Endothelial cell of umbilical vein (primary cell): ENCODE measurements at regions not wholly inside any gene's neighbourhood (a gene's known extent, or its start where the extent isn't known, plus 50 kb on each side); places are given as distances from the start of the nearest gene placed in this dataset.

Experiments
- BruUV-seq: library from RNA; stranded (reverse); fragments of 400-500 nt; replicated peaks from 2 replicates; lab custom pipeline; 2021; lab: Mats Ljungman, UMichigan
- CTCF ChIA-PET: fragments of 300-600, 350-600 bp; sonication (Branson Sonifier 250); formaldehyde crosslinking; loops from one replicate; lab custom pipeline; 2021; ENCODE audit warnings: antibody characterized with exemption, inconsistent platforms; lab: Charles Lee
- POLR2A ChIA-PET: fragments of 300-600, 350-600 bp; sonication (Branson Sonifier 250); formaldehyde crosslinking; loops from one replicate; lab custom pipeline; 2021; ENCODE audit warnings: antibody characterized with exemption, inconsistent platforms; lab: Charles Lee
- DNase-seq: peaks from one replicate; pipeline ENCODE4 v3.0.0-alpha.2; 2011; ENCODE audit warnings: low read depth, low spot score
- FAIRE-seq: peaks from 2 replicates; lab custom pipeline; 2011; peaks lifted over from hg19 to GRCh38; lab: Jason Lieb, UNC
- H2AFZ ChIP-seq: 2 replicates; pipeline ENCODE4 v1.6.0; 2012; ENCODE audit warnings: low read depth, low read length, control low read depth, inconsistent platforms
- H3K27ac ChIP-seq: 2 replicates; pipeline ENCODE4 v1.5.1; 2011; ENCODE audit warnings: low read depth, mild to moderate bottlenecking, control low read depth, low read length, moderate library complexity; ENCODE audit not compliant: insufficient read depth
- H3K27me3 ChIP-seq, 2 experiments: 2 replicates each; pipeline versions ENCODE4 v1.6.0 to v1.6.1; 2011; ENCODE audit warnings: low read length in 2 of 2, mixed read lengths in 1 of 2; ENCODE audit not compliant: control insufficient read depth in 2 of 2, insufficient read depth in 2 of 2
- H3K36me3 ChIP-seq, 2 experiments: 2 replicates in 1 of 2; 3 replicates in 1 of 2; pipeline ENCODE4 v1.5.1; 2011; ENCODE audit warnings: low read length in 2 of 2, mild to moderate bottlenecking in 1 of 2, moderate library complexity in 1 of 2; ENCODE audit not compliant: control insufficient read depth in 2 of 2, insufficient read depth in 2 of 2; ENCODE audit errors: extremely low read depth in 1 of 2
- H3K4me1 ChIP-seq: 3 replicates; pipeline ENCODE4 v1.5.1; 2011; ENCODE audit warnings: mild to moderate bottlenecking, low read length; ENCODE audit not compliant: control insufficient read depth, insufficient read depth; ENCODE audit errors: extremely low read depth
- H3K4me2 ChIP-seq: 2 replicates; pipeline ENCODE4 v1.6.1; 2011; ENCODE audit warnings: low read length, control low read depth, mixed read lengths; ENCODE audit not compliant: insufficient read depth
- H3K4me3 ChIP-seq, 3 experiments: fragments of 200-600 bp in 1 of 3; sonication (generic), shearing (Covaris generic) in 1 of 3; replicated peaks in 1 of 3; 2 replicates each; pipeline ENCODE4 v1.5.1; 2011 to 2016; ENCODE audit warnings: control low read depth in 3 of 3, low read length in 3 of 3, mild to moderate bottlenecking in 2 of 3, inconsistent platforms in 1 of 3, low read depth in 1 of 3, moderate library complexity in 1 of 3; ENCODE audit not compliant: insufficient read depth in 1 of 3
- H3K79me2 ChIP-seq: 2 replicates; pipeline ENCODE4 v1.6.0; 2012; ENCODE audit warnings: low read length, inconsistent platforms; ENCODE audit not compliant: control insufficient read depth, insufficient read depth
- H3K9ac ChIP-seq: replicated peaks from 2 replicates; pipeline ENCODE3; 2011; ENCODE audit warnings: low read length, control low read depth; ENCODE audit not compliant: insufficient read depth; ENCODE audit errors: extremely low read depth
- H3K9me1 ChIP-seq: replicated peaks from 3 replicates; pipeline ENCODE4 v1.6.0; 2011; ENCODE audit warnings: mild to moderate bottlenecking, low read length; ENCODE audit not compliant: control insufficient read depth, insufficient read depth; ENCODE audit errors: extremely low read depth
- H3K9me3 ChIP-seq: replicated peaks from 2 replicates; pipeline ENCODE4 v1.5.1; 2012; ENCODE audit warnings: low read length, inconsistent platforms; ENCODE audit not compliant: control insufficient read depth, insufficient read depth
- H4K20me1 ChIP-seq: replicated peaks from 2 replicates; pipeline ENCODE3; 2011; ENCODE audit warnings: mild to moderate bottlenecking, low read length; ENCODE audit not compliant: control insufficient read depth, insufficient read depth; ENCODE audit errors: extremely low read depth
- CTCF ChIP-seq, 2 donors: IDR thresholded peaks; 1 replicate in 1 of 2; 2 replicates in 1 of 2; pipeline ENCODE4 v1.5.1; 2011; ENCODE audit warnings: low read length in 2 of 2, mild to moderate bottlenecking in 2 of 2, moderate library complexity in 2 of 2, control low read depth in 1 of 2, inconsistent platforms in 1 of 2, low read depth in 1 of 2; ENCODE audit not compliant: insufficient read depth in 1 of 2; ENCODE audit errors: extremely low read depth in 1 of 2
- EZH2 ChIP-seq: IDR thresholded peaks from 2 replicates; pipeline ENCODE4 v1.6.1; 2012; ENCODE audit warnings: borderline replicate concordance, low read depth, mild to moderate bottlenecking, moderate library complexity, low read length, inconsistent platforms; ENCODE audit not compliant: severe bottlenecking
- FOS ChIP-seq: IDR thresholded peaks from 2 replicates; pipeline ENCODE4 v1.6.1; 2011; ENCODE audit warnings: mild to moderate bottlenecking, low read length, moderate library complexity, borderline replicate concordance; ENCODE audit not compliant: insufficient read depth
- GATA2 ChIP-seq: IDR thresholded peaks from 2 replicates; pipeline ENCODE4 v1.7.0; 2011; ENCODE audit warnings: low read depth, mild to moderate bottlenecking, moderate library complexity, mixed read lengths, low read length; ENCODE audit not compliant: insufficient read length, insufficient read depth
- JUN ChIP-seq: IDR thresholded peaks from 2 replicates; pipeline ENCODE4 v1.6.1; 2011; ENCODE audit warnings: borderline replicate concordance, low read depth; ENCODE audit not compliant: insufficient read length, insufficient read depth
- MAX ChIP-seq: IDR thresholded peaks from 2 replicates; pipeline ENCODE4 v1.6.1; 2011; ENCODE audit not compliant: insufficient read depth, insufficient read length
- MYC ChIP-seq: IDR thresholded peaks from one replicate; pipeline ENCODE4 v1.6.1; 2011; ENCODE audit warnings: mild to moderate bottlenecking, low read depth, low read length
- POLR2A ChIP-seq: IDR thresholded peaks from 2 replicates; pipeline ENCODE4 v1.6.1; 2012; ENCODE audit warnings: low read depth, mild to moderate bottlenecking, control low read depth, low read length
- POLR2AphosphoS5 ChIP-seq: IDR thresholded peaks from 2 replicates; pipeline ENCODE4 v1.6.1; 2012; ENCODE audit warnings: low read depth, mild to moderate bottlenecking, control low read depth, low read length, moderate library complexity; ENCODE audit not compliant: insufficient read depth
- dilution Hi-C: fragments of 300-500 bp; cut with MboI; formaldehyde crosslinking; loops from one replicate; pipeline ENCODE4 v1.15.0; 2019; ENCODE audit warnings: low sequenced_read_pairs; ENCODE audit not compliant: extremely low pct_ligation_motif_present
- intact Hi-C: fragments of 100-400 bp; cut with micrococcal nuclease; formaldehyde crosslinking; loops from one replicate; pipeline ENCODE4 v1.10.0; 2022

DNA sequence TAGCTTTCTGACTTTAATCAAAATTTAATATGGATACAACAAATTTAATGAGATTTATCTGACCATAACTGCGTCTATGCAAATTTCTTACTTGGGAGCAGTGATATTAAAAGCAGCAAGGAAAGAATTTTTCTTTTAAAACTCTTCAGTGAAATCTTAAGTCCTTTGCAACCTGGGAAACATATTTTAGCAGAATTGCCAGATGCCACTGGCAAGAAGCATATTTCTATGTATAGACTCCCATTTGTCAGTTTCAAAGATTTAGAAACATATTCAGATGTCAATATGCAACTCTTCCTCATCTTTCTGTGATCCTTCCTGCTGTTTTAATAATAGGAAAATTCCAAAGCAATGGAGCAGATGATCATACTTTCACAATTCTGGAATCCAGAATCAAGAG, 911.3 kb downstream of the LUZP2 start:
- no peaks in the 10 kb centered on the region for H3K9me1 ChIP-seq
- POLR2A ChIA-PET: no interaction called here
- no peak for TF ChIP-seq MAX
- H3K4me3 ChIP-seq: no peak overlapping the region
- H3K4me2 ChIP-seq: no peak overlapping the region
- H3K9ac ChIP-seq: no peak overlapping the region
- no peak overlapping the region for H2AFZ ChIP-seq
- no TSS peak for BruUV-seq
- no peaks in the 10 kb centered on the region for H3K27me3 ChIP-seq
- H3K27ac ChIP-seq: no peak overlapping the region
- DNase-seq (no peak), FAIRE-seq (no peak)
- intact Hi-C loops: no loop called here
- CTCF ChIA-PET: no interaction called here
- H3K79me2 ChIP-seq: no peaks in the 10 kb centered on the region
- no peaks in the 10 kb centered on the region for H3K36me3 ChIP-seq
- H3K4me1 ChIP-seq: no peaks in the 10 kb centered on the region
- H3K9me3 ChIP-seq: no peaks in the 10 kb centered on the region
- dilution Hi-C loops: no loop called here
- H4K20me1 ChIP-seq: no peaks in the 10 kb centered on the region

GRCh38 chr11:25415793-25416192, 916.1 kb upstream of the ANO3 start:
- Histone ChIP-seq H4K20me1 (no peaks in the 10 kb centered on the region), H2AFZ (no peak overlapping the region), H3K4me3 (no peak overlapping the region), H3K36me3 (no peaks in the 10 kb centered on the region), H3K9me1 (no peaks in the 10 kb centered on the region), H3K27ac (no peak overlapping the region), H3K4me2 (no peak overlapping the region), H3K9ac (no peak overlapping the region), H3K79me2 (no peaks in the 10 kb centered on the region), H3K4me1 (no peaks in the 10 kb centered on the region), H3K27me3 (no peaks in the 10 kb centered on the region), H3K9me3 (no peaks in the 10 kb centered on the region)
- intact Hi-C loops: no loop called here
- no TSS peak for BruUV-seq
- ChIA-PET POLR2A (no interaction called here), CTCF (no interaction called here)
- no peak for FAIRE-seq
- no peak for DNase-seq
- dilution Hi-C loops: no loop called here
- TF ChIP-seq GATA2: no peak
- TF ChIP-seq CTCF (IDR thresholded peaks at IDR 0.05; ENCODE audit: extremely low read depth in 1 of 2, insufficient read depth in 1 of 2, low read depth in 1 of 2, low read length in 2 of 2): no peak
- no peak for TF ChIP-seq MAX
- no peak for TF ChIP-seq POLR2AphosphoS5
- no peak for TF ChIP-seq POLR2A
- no peak for TF ChIP-seq FOS
- TF ChIP-seq EZH2: no peak
- TF ChIP-seq MYC: no peak
- TF ChIP-seq JUN: no peak
